Breast epithelium (tissue), 3 donors: ENCODE measurements at regions not wholly inside any gene's neighbourhood (a gene's known extent, or its start where the extent isn't known, plus 50 kb on each side); places are given as distances from the start of the nearest gene placed in this dataset.
"Not testable (repeated sequence)": the region's sequence is repeated elsewhere in the genome, so short reads cannot be mapped to it uniquely, and the experiment has no call there.

Experiments
- POLR2A ChIP-seq: fragments of 450-650 bp; IDR thresholded peaks from one replicate; pipeline ENCODE4 v1.6.1; 2016; ENCODE audit warnings: antibody characterized with exemption, mild to moderate bottlenecking, moderate library complexity
- POLR2AphosphoS5 ChIP-seq, 3 donors: sonication (generic); formaldehyde crosslinking; IDR thresholded peaks; one replicate each; pipeline ENCODE4 v1.6.1; 2017; ENCODE audit warnings: antibody characterized with exemption in 3 of 3
- TF ChIP-seq, protein P1 (sequence below), 3 donors: fragments of 450-650 bp; IDR thresholded peaks; one replicate each; pipeline ENCODE4 v1.5.1; 2016 to 2017; ENCODE audit warnings: antibody characterized with exemption in 3 of 3, mild to moderate bottlenecking in 3 of 3, moderate library complexity in 3 of 3

DNA sequence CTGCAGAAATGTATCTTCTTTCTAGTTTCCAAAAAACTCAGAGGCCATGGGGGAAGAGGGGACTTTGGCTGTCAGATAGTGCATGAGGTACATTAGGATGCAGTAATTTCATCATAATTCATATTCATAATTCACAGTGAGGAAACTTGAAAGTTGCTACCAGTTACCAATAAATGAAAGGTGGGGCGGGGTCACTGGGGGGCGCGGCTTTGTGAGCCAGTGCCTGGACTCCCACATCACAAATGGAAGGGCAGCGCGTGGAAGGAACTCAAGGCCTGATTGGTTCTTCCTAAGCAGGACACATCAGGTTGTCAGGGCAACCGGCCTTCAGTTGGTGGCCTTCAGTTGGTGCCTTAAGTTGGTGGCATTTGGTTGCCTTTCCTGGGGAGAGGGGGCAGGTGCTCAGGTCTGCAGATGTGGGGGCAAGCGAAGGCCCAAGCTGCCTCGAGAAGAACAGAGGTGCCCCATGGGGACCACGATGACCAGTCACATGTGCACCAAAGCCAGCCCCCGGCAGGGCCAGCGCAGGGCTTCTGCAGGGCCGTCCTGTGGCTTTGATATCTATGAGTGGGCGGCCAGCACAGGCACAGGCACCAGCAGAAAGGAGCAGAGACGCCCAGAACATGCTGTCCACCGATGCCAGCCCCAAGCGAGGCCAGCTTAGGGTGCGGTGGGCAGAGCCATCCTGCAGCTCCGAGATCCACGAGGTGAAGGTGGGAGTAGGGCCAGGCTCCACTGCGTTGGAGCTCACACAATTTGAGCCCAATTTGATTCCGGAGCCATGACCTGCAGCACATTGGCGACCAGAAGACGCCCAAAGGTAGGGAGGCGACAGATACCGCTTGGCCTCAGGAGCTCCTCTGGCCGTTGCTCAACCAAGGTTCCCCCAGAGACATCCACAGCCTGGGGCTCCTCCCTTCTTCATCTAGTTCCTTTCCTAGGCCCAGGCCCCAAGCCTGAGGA lies 3248.2 kb upstream of the OR11H1 start:
- TF ChIP-seq, protein P1, sequence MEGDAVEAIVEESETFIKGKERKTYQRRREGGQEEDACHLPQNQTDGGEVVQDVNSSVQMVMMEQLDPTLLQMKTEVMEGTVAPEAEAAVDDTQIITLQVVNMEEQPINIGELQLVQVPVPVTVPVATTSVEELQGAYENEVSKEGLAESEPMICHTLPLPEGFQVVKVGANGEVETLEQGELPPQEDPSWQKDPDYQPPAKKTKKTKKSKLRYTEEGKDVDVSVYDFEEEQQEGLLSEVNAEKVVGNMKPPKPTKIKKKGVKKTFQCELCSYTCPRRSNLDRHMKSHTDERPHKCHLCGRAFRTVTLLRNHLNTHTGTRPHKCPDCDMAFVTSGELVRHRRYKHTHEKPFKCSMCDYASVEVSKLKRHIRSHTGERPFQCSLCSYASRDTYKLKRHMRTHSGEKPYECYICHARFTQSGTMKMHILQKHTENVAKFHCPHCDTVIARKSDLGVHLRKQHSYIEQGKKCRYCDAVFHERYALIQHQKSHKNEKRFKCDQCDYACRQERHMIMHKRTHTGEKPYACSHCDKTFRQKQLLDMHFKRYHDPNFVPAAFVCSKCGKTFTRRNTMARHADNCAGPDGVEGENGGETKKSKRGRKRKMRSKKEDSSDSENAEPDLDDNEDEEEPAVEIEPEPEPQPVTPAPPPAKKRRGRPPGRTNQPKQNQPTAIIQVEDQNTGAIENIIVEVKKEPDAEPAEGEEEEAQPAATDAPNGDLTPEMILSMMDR (IDR thresholded peaks at IDR 0.05) = not testable (repeated sequence)
- not testable (repeated sequence) for TF ChIP-seq POLR2AphosphoS5 (IDR thresholded peaks at IDR 0.05); POLR2A
